ENCODE measurements at regions not wholly inside any gene's neighbourhood (a gene's known extent, or its start where the extent isn't known, plus 50 kb on each side); places are given as distances from the start of the nearest gene placed in this dataset.

DNA sequence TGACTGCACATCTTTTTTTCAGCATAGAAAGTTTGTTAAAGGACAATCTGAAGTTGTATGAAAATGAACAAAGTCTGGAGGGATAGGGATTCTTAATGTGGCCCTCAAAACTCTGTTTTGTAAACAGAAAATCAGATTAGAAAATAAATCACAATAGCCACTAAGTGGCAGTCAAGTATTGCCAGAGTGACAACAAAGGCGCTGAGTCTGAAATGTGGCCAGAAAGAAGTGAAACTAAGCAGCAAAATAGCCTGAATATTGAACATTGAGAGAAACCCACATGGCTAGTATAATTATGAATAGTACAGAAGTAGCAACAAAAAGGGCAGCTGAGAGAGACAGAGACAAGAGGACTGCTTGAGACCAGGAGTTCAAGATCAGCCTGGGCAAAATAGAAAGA is 81.1 kb upstream of the CT45A1 start:
- Histone ChIP-seq H3K27me3 (peaks cover 0 to 23% (median 0%) of the 10 kb centered on the region in 9 donors), H3K36me3 (no peaks in the 10 kb centered on the region), H3K4me1 (no peaks in the 10 kb centered on the region), H3K4me3 (no peak overlapping the region), H3K9me3 (no peaks in the 10 kb centered on the region), H3K27ac (no peak overlapping the region)
- 49 to 56% (median 53%) methylated on average over 1 of the region's 1 CpG for WGBS, 4 donors
- TF ChIP-seq, protein P1, sequence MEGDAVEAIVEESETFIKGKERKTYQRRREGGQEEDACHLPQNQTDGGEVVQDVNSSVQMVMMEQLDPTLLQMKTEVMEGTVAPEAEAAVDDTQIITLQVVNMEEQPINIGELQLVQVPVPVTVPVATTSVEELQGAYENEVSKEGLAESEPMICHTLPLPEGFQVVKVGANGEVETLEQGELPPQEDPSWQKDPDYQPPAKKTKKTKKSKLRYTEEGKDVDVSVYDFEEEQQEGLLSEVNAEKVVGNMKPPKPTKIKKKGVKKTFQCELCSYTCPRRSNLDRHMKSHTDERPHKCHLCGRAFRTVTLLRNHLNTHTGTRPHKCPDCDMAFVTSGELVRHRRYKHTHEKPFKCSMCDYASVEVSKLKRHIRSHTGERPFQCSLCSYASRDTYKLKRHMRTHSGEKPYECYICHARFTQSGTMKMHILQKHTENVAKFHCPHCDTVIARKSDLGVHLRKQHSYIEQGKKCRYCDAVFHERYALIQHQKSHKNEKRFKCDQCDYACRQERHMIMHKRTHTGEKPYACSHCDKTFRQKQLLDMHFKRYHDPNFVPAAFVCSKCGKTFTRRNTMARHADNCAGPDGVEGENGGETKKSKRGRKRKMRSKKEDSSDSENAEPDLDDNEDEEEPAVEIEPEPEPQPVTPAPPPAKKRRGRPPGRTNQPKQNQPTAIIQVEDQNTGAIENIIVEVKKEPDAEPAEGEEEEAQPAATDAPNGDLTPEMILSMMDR (IDR thresholded peaks at IDR 0.05), result no peak
- no peak for TF ChIP-seq POLR2A (IDR thresholded peaks at IDR 0.05)
- no peak for ATAC-seq
- no peak for DNase-seq
- intact Hi-C loops (cut with DNase I), result loop anchor here in 1 of 10 donors (10.0 kb wide), 1 partner anchor 302 kb away; no protein-coding TSS in a partner anchor

DNA sequence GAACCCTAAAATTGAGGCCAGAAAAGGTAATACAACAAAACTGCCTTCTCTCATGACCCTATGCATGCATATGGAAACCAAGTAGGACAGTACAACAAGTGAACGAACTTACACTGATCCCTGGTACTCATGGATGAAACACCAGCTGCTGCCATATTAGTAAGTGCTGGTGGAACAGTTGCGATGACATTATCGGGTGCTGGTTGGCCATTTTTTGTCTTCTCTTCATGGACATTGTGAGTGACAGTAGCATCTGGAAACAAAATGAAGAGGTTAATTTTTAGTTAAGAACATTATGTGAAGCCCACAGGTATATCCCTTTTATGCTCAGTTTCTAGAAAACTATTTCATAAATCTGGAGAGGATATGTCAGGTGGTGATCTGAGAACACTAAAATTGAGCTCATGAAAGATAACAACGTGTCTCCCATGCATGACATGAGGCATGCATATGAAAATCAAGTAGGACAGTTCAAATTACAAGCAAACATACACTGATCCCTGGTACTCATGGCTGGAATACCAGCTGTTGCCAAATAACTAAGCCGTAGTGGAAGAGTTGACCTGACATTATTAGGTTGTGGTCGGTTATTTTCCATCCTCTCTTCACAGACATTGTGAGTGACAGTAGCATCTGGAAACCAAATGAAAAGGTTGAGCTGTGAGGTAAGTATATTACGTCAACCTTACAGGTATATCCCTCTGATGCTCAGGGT is 74.2 kb upstream of the CT45A1 start:
- no peak for DNase-seq
- WGBS, 4 donors, result 68 to 81% (median 72%) methylated on average over 7 of the region's 7 CpGs
- H3K27ac ChIP-seq, result no peak overlapping the region
- H3K9me3 ChIP-seq, result no peaks in the 10 kb centered on the region
- H3K27me3 ChIP-seq, result no peaks in the 10 kb centered on the region
- intact Hi-C loops (cut with DNase I), result loop anchor here in 1 of 10 donors (10.0 kb wide), 1 partner anchor 296 kb away; no protein-coding TSS in a partner anchor
- H3K4me1 ChIP-seq, result no peaks in the 10 kb centered on the region
- no peak for ATAC-seq
- TF ChIP-seq, protein P1 (IDR thresholded peaks at IDR 0.05), result no peak
- no peak for TF ChIP-seq POLR2A (IDR thresholded peaks at IDR 0.05)
- H3K4me3 ChIP-seq, result no peak overlapping the region
- H3K36me3 ChIP-seq, result no peaks in the 10 kb centered on the region

DNA sequence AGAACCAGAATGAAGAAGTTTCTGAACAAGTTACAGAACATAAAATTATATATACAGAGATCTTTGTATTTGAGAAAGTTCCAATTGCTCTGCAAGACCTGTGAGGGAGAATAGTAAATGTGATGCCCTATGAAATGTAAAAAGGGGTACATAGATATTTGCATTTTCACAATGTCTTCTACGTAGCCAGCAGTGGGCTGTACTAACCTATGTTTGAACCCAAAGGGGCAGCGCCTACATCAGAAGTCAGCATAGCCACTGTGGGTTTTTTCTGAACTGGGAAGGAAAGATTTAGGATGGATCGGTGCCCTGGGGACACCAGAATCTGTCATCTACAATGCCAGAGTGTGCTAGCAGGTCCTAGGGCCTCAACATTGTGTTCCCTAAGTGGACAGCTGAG is 69.5 kb upstream of the CT45A1 start:
- no peak overlapping the region for H3K27ac ChIP-seq
- no peak for ATAC-seq
- H3K4me1 ChIP-seq, result no peaks in the 10 kb centered on the region
- no peak overlapping the region for H3K4me3 ChIP-seq
- H3K9me3 ChIP-seq, result no peaks in the 10 kb centered on the region
- WGBS, 4 donors, result 62 to 82% (median 70%) methylated on average over 3 of the region's 3 CpGs
- no peaks in the 10 kb centered on the region for H3K36me3 ChIP-seq
- DNase-seq, result no peak
- no peaks in the 10 kb centered on the region for H3K27me3 ChIP-seq
- no peak for TF ChIP-seq POLR2A (IDR thresholded peaks at IDR 0.05)
- TF ChIP-seq, protein P1 (IDR thresholded peaks at IDR 0.05), result no peak
- intact Hi-C loops (cut with DNase I), result no loop called here

DNA sequence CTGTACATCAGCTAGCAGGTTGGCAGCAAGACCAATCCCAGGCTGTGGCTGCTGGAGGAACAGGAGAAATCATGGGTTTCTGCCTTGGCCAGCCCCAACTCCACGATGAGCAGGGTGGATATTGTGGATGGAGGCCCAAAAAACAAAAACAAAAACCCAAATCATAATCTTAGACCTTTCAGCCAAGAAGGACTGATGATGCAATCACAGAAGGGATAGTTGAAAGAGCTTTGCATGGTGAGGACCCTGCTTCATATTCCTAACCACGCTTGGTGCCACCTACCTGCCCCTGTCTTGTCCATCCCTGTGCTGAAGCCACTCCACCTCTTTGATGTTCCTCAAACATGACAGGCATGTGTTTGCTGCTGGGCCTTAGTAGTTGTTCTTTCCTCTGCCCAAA is 68.8 kb upstream of the CT45A1 start:
- Histone ChIP-seq H3K27me3 (peaks cover 0 to under 1% (median 0%) of the 10 kb centered on the region in 9 donors), H3K4me3 (no peak overlapping the region), H3K27ac (no peak overlapping the region), H3K9me3 (no peaks in the 10 kb centered on the region), H3K4me1 (no peaks in the 10 kb centered on the region), H3K36me3 (no peaks in the 10 kb centered on the region)
- intact Hi-C loops (cut with DNase I), result no loop called here
- DNase-seq (no peak), ATAC-seq (no peak)
- WGBS, 4 donors, result 42 to 75% (median 56%) methylated on average over 2 of the region's 2 CpGs
- TF ChIP-seq, protein P1 (IDR thresholded peaks at IDR 0.05), result no peak
- TF ChIP-seq POLR2A (IDR thresholded peaks at IDR 0.05), result no peak
